Testis (tissue), 2 donors: ENCODE measurements at regions not wholly inside any gene's neighbourhood (a gene's known extent, or its start where the extent isn't known, plus 50 kb on each side); places are given as distances from the start of the nearest gene placed in this dataset.

Experiments used
- DNase-seq: peaks from one replicate; pipeline ENCODE4 v3.0.0-alpha.2; 2019
- H3K27ac ChIP-seq, 2 donors: fragments of 200-600 bp; sonication (generic); one replicate each; pipeline ENCODE4 v1.5.1; 2019
- H3K27me3 ChIP-seq: fragments of 200-600 bp; sonication (generic); one replicate; pipeline ENCODE4 v1.5.1; 2019
- H3K36me3 ChIP-seq: fragments of 200-600 bp; sonication (generic); one replicate; pipeline ENCODE4 v1.5.1; 2017; ENCODE audit warnings: low read depth; ENCODE audit errors: missing control alignments
- H3K4me1 ChIP-seq: fragments of 200-600 bp; sonication (generic); one replicate; pipeline ENCODE4 v1.5.1; 2019
- H3K4me3 ChIP-seq, 2 donors: fragments of 200-600 bp; sonication (generic); one replicate each; pipeline ENCODE4 v1.5.1; 2017 to 2019
- H3K9me3 ChIP-seq: fragments of 200-600 bp; sonication (generic); one replicate; pipeline ENCODE4 v1.5.1; 2017
- POLR2A ChIP-seq: fragments of 450-650 bp; IDR thresholded peaks from one replicate; pipeline ENCODE4 v1.6.1; 2017; ENCODE audit warnings: antibody characterized with exemption, mild to moderate bottlenecking, moderate library complexity
- WGBS, 2 donors: methylation state at CpG; one replicate each; pipeline ENCODE4 v1.1.5; 2018; 5-methylcytosine and 5-hydroxymethylcytosine counted together
- intact Hi-C: fragments of 100-400 bp; cut with DNase I; formaldehyde crosslinking; loops from one replicate; pipeline ENCODE4 v1.15.1; 2023; ENCODE audit warnings: low total_unique reads
- TF ChIP-seq, protein P1 (sequence below), 3 experiments: fragments of 450-650 bp in 2 of 3; fragments of 200-600 bp in 1 of 3; sonication (generic) in 1 of 3; IDR thresholded peaks; one replicate each; pipeline ENCODE4 v1.5.1; 2016 to 2019; ENCODE audit warnings: antibody characterized with exemption in 3 of 3, mild to moderate bottlenecking in 2 of 3, moderate library complexity in 1 of 3

DNA sequence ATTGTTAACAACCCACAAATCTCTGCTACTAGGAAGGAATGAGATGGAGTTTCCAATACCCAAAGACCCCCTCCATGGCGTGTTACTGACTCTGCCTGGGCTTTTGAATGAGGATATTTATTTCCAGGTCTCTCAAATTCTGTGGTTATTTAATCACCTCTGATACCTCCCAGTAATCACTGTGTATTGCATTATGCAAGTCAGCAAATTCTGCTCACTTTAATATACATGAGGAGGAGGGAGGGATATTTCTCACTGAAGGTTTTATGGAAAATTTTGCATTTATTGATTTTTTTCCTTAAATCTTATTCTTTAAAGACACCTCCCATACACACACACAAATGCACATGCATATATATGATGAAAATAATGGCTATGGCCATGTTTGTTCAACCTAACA lies 962.9 kb downstream of the VRK1 start:
- Histone ChIP-seq H3K9me3 (no peaks in the 10 kb centered on the region), H3K27me3 (no peaks in the 10 kb centered on the region), H3K4me1 (no peaks in the 10 kb centered on the region), H3K27ac (no peak overlapping the region), H3K4me3 (no peak overlapping the region), H3K36me3 (no peaks in the 10 kb centered on the region)
- 89 to 93% methylated on average over 1 of the region's 1 CpG for WGBS, 2 donors
- TF ChIP-seq, protein P1, sequence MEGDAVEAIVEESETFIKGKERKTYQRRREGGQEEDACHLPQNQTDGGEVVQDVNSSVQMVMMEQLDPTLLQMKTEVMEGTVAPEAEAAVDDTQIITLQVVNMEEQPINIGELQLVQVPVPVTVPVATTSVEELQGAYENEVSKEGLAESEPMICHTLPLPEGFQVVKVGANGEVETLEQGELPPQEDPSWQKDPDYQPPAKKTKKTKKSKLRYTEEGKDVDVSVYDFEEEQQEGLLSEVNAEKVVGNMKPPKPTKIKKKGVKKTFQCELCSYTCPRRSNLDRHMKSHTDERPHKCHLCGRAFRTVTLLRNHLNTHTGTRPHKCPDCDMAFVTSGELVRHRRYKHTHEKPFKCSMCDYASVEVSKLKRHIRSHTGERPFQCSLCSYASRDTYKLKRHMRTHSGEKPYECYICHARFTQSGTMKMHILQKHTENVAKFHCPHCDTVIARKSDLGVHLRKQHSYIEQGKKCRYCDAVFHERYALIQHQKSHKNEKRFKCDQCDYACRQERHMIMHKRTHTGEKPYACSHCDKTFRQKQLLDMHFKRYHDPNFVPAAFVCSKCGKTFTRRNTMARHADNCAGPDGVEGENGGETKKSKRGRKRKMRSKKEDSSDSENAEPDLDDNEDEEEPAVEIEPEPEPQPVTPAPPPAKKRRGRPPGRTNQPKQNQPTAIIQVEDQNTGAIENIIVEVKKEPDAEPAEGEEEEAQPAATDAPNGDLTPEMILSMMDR (IDR thresholded peaks at IDR 0.05): no peak
- TF ChIP-seq POLR2A: no peak
- intact Hi-C loops: no loop called here
- DNase-seq: no peak

DNA sequence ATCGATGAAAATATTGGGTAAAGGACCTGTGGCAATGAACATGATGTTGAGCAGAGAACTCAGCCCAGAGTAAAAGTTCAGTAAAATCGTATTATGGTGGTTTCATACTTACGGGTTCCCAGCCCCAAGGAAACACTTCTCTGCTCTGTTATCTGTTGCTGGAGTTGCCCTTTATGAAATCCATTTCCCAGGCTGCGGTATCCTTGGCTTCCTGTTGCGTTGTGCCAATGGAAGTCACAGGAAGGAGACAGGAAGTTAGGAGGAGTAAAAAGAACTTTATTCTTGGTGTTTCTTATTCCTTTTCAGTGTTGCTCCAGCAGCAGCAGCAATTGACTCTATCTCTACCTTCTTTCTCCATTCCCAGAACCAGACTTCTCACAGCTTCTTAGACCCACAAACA lies 965.2 kb downstream of the VRK1 start:
- H3K27ac ChIP-seq: no peak overlapping the region
- H3K4me3 ChIP-seq: no peak overlapping the region
- H3K9me3 ChIP-seq: no peaks in the 10 kb centered on the region
- no peak for TF ChIP-seq POLR2A
- TF ChIP-seq, protein P1 (IDR thresholded peaks at IDR 0.05): no peak
- intact Hi-C loops: no loop called here
- H3K27me3 ChIP-seq: no peaks in the 10 kb centered on the region
- H3K4me1 ChIP-seq: no peaks in the 10 kb centered on the region
- H3K36me3 ChIP-seq: no peaks in the 10 kb centered on the region
- 57% methylated on average over 5 of the region's 5 CpGs for WGBS, 2 donors
- no peak for DNase-seq

DNA sequence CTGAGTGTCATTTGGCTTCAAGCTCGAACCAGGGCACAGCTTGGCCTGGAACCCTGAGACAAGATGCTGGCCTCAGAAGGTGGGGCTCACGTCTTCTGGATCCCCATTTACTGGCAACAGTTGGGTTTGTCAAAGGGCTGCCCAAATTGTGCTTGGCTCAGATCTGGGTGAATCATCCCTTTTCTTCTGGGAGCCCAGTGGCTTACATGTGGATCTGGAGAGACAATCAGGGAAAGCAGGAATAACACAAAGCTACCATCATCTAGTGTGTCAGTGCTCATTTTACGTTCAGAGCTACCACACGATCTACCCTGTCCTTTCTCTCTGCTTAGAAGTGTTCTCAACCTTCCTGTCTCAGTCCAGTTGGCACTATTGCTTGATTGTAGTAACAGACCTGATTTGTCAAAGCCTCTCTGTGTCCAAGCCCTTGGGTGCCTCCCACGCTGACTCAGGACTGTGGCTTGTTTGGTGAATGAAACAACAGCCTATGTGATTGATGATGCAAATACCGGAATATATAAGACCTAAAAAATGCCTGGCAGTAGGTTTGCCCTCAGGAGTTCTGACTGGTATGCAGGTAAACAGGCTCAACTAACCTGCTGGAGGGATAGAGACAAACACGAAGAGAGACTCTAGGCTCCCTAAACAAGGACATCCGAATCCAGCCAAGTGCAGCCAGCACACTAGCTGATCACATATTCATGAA lies 974.3 kb downstream of the VRK1 start:
- Histone ChIP-seq H3K27me3 (no peaks in the 10 kb centered on the region), H3K27ac (no peak overlapping the region), H3K4me3 (no peak overlapping the region), H3K9me3 (no peaks in the 10 kb centered on the region), H3K4me1 (no peaks in the 10 kb centered on the region), H3K36me3 (no peaks in the 10 kb centered on the region)
- 71 to 78% methylated on average over 8 of the region's 8 CpGs for WGBS, 2 donors
- no peak for DNase-seq
- TF ChIP-seq POLR2A: no peak
- TF ChIP-seq, protein P1 (IDR thresholded peaks at IDR 0.05): no peak
- intact Hi-C loops: no loop called here

DNA sequence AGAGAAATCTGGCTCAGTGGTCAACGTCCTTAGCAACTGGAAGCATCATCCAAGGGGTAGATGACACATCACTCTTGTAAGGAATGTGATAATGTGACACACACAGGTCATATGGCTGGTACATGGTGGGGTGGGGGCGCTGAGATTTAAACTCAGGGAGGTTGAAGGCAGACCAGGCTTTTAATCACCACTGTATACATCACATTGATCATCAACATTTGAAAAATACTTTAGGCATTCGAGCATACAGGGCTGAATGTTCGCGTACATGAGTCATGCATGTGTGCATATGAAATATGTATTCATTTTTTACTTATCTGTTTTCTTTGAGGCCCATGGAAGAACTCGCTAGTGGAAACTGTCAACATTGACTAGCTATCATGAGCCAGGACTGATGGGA lies 976.4 kb downstream of the VRK1 start:
- Histone ChIP-seq H3K4me3 (no peak overlapping the region), H3K27me3 (no peaks in the 10 kb centered on the region), H3K36me3 (no peaks in the 10 kb centered on the region), H3K4me1 (no peaks in the 10 kb centered on the region), H3K27ac (no peak overlapping the region), H3K9me3 (no peaks in the 10 kb centered on the region)
- 89% methylated on average over 6 of the region's 6 CpGs for WGBS, 2 donors
- no peak for TF ChIP-seq POLR2A
- TF ChIP-seq, protein P1 (IDR thresholded peaks at IDR 0.05): no peak
- intact Hi-C loops: no loop called here
- no peak for DNase-seq

DNA sequence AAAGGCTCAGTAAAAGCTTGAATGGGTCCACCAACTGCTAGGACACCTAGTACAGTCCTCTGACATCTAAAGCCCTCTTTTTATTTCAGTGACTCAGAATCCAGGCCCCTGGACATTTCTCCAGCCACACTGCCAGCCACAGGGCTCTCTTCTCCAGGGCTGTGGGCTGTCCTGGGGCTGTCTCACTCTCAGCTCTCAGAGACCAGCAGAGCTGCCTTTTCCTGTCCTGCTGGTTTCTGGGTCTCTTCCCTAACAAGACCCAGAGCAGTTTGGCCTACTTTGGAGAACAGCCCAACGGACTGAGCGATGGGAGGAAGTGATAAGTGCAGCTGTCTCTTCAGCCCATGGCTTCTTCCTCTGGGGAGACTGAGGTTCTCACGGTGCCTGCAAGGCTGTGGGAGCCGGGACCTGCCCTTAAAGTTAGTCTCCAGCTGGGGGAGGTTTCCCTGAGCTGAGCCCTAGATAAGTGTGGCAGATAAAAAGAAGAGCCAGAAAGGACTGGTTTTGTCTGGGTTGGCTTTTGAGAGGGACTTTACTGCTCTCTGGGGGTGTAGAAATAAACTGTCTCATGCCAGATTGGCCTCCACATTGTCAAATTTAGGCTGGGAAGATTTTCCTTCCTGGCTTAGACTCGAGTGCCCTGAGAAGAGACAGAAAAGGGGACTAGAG lies 979.8 kb downstream of the VRK1 start:
- Histone ChIP-seq H3K36me3 (no peaks in the 10 kb centered on the region), H3K27ac (no peak overlapping the region), H3K4me1 (no peaks in the 10 kb centered on the region), H3K4me3 (no peak overlapping the region), H3K27me3 (no peaks in the 10 kb centered on the region), H3K9me3 (no peaks in the 10 kb centered on the region)
- intact Hi-C loops: no loop called here
- TF ChIP-seq, protein P1 (IDR thresholded peaks at IDR 0.05): no peak
- TF ChIP-seq POLR2A: no peak
- DNase-seq: no peak
- WGBS, 2 donors: 69 to 73% methylated on average over 5 of the region's 5 CpGs
